Panc1 (cell line): ENCODE measurements at regions not wholly inside any gene's neighbourhood (a gene's known extent, or its start where the extent isn't known, plus 50 kb on each side); places are given as distances from the start of the nearest gene placed in this dataset.

ENCODE experiments used
- CTCF ChIP-seq: fragments of 450-650 bp; IDR thresholded peaks from 2 replicates; pipeline ENCODE4 v1.5.1; 2017; ENCODE audit warnings: mild to moderate bottlenecking
- POLR2AphosphoS5 ChIP-seq: IDR thresholded peaks from 2 replicates; pipeline ENCODE4 v1.6.1; 2012; ENCODE audit warnings: mild to moderate bottlenecking, low read depth, low read length, moderate library complexity
- SIN3A ChIP-seq: IDR thresholded peaks from 2 replicates; pipeline ENCODE4 v1.6.1; 2012; ENCODE audit warnings: low read depth, mild to moderate bottlenecking, low read length, moderate library complexity, borderline replicate concordance; ENCODE audit not compliant: insufficient read depth
- TCF7L2 ChIP-seq: IDR thresholded peaks from 2 replicates; pipeline ENCODE4 v1.6.1; 2011; ENCODE audit warnings: mild to moderate bottlenecking, low read depth, low read length, inconsistent platforms
- TF ChIP-seq, protein P1 (sequence below), 2 experiments: IDR thresholded peaks; 2 replicates each; pipeline ENCODE4 v1.6.1; 2011 to 2012; ENCODE audit warnings: low read depth in 2 of 2, control low read depth in 1 of 2, low read length in 1 of 2, mild to moderate bottlenecking in 1 of 2, moderate library complexity in 1 of 2; ENCODE audit not compliant: insufficient read depth in 1 of 2

DNA sequence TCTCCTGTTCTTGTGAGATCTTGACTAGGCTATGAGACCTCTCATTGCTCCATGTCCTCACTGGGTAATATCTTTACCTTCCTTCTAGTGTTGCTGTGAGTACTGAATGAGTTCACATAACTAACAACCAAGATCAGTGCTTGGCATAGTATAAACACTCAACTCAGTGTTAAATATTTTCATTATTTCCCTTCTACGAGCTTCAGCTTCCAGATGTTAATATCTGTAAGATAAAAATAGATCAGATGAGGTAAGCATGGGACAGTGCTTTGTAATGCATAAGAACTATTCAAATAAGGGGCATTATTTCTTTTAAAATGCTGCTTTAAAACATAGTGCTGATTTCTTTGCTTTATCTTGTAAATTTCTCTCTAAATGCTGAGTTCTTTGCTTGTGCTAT, 130.8 kb downstream of the DIPK2A start:
- TF ChIP-seq SIN3A, result no peak
- no peak for TF ChIP-seq POLR2AphosphoS5
- no peak for TF ChIP-seq CTCF
- TF ChIP-seq TCF7L2, result no peak
- TF ChIP-seq, protein P1, sequence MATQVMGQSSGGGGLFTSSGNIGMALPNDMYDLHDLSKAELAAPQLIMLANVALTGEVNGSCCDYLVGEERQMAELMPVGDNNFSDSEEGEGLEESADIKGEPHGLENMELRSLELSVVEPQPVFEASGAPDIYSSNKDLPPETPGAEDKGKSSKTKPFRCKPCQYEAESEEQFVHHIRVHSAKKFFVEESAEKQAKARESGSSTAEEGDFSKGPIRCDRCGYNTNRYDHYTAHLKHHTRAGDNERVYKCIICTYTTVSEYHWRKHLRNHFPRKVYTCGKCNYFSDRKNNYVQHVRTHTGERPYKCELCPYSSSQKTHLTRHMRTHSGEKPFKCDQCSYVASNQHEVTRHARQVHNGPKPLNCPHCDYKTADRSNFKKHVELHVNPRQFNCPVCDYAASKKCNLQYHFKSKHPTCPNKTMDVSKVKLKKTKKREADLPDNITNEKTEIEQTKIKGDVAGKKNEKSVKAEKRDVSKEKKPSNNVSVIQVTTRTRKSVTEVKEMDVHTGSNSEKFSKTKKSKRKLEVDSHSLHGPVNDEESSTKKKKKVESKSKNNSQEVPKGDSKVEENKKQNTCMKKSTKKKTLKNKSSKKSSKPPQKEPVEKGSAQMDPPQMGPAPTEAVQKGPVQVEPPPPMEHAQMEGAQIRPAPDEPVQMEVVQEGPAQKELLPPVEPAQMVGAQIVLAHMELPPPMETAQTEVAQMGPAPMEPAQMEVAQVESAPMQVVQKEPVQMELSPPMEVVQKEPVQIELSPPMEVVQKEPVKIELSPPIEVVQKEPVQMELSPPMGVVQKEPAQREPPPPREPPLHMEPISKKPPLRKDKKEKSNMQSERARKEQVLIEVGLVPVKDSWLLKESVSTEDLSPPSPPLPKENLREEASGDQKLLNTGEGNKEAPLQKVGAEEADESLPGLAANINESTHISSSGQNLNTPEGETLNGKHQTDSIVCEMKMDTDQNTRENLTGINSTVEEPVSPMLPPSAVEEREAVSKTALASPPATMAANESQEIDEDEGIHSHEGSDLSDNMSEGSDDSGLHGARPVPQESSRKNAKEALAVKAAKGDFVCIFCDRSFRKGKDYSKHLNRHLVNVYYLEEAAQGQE (IDR thresholded peaks at IDR 0.05; ENCODE audit: insufficient read depth in 1 of 2, low read depth in 2 of 2, low read length in 1 of 2), result no peak
